Activated naive CD4-positive, alpha-beta T cell treated with anti-CD3 and anti-CD28 coated beads, Interleukin-2, amount 50 U/mL, for 72 hours (primary cell): ENCODE measurements at regions not wholly inside any gene's neighbourhood (a gene's known extent, or its start where the extent isn't known, plus 50 kb on each side); places are given as distances from the start of the nearest gene placed in this dataset.
"Not testable (repeated sequence)": the region's sequence is repeated elsewhere in the genome, so short reads cannot be mapped to it uniquely, and the experiment has no call there.

ENCODE experiments used
- ATAC-seq, 2 donors: fragments of 150-1000 bp; cut with Tn5 transposase; 2 replicates each; pipeline ENCODE4 v1.10.0; 2021; ENCODE audit warnings: mild to moderate bottlenecking in 2 of 2, moderate library complexity in 2 of 2
- DNase-seq, 2 donors: peaks; one replicate each; pipeline ENCODE4 v3.0.0; 2021 to 2022; ENCODE audit warnings: low spot score in 2 of 2
- H3K27ac Mint-ChIP-seq, 2 donors: one replicate each; pipeline ENCODE4 v1.8.0; 2022; ENCODE audit warnings: mild to moderate bottlenecking in 2 of 2, mixed read lengths in 2 of 2
- H3K36me3 Mint-ChIP-seq, 2 donors: one replicate each; pipeline ENCODE4 v1.8.0; 2022; ENCODE audit warnings: mixed read lengths in 2 of 2
- H3K9me3 Mint-ChIP-seq, 2 donors: one replicate each; pipeline ENCODE4 v1.8.0; 2022; ENCODE audit warnings: mixed read lengths in 2 of 2

DNA sequence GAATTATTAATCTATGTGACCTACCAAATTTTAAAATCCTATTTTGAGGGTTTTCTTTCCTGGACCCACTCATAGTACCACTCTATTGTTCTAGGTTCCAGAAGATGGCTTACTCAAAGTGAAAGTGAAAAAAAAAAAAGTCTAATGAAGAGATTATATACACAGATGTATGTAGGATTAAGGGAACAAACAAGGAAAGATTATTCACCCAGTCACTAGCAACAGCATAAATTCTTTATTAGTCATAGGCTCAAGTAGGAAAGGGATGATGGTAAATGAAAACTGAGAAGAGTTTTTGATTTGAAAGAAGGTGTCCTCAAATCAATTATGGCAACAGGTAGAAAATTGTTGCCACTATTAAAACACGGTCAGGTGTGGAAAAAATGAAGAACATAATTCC is 923.7 kb downstream of the TBC1D32 start:
- no peaks in the 10 kb centered on the region for H3K36me3 Mint-ChIP-seq
- peaks cover 5% of the 10 kb centered on the region in 2 donors for H3K9me3 Mint-ChIP-seq
- DNase-seq (no peak), ATAC-seq (no peak)
- H3K27ac Mint-ChIP-seq = no peak overlapping the region

DNA sequence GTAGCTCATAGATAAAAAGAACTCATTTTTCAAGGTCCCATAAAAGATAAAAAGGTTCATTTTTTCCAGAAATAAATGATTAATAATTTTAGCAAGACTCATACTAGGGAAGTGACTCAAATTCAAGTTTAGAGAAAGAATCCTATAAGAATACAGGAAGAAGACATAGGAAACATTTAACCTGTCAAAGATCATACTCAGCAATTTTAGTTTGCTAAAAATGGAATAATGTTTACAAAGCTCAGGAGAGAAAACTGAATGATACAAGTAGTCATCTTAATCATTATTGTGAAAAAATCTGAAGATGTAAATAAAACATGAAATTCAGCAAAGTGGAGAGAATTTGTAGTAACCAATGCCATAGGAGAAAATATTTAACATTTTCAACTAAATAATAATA is 926.6 kb downstream of the TBC1D32 start:
- Mint-ChIP-seq H3K36me3 (no peaks in the 10 kb centered on the region), H3K27ac (no peak overlapping the region), H3K9me3 (peaks cover under 1 to 5% of the 10 kb centered on the region in 2 donors)
- DNase-seq (no peak), ATAC-seq (no peak)

DNA sequence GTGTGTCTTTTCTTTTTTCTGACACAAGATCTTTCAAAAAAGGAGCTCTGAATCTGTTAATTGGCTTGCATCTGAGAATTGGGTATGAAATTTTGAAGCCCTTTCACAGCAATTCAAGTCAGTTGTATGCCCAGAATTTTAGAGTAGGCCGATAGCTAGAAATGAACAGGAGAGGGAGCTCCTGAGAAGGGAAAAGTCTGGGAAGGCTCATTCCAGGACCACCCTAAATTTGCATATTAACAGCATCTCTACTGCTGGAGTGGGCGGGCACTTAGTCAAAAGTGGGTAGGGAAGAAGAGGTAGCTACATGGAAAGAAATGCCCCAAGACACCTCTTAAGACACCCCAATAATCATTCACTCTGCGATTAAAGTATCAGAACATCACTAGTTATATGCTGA is 928.3 kb downstream of the TBC1D32 start:
- Mint-ChIP-seq H3K27ac (no peak overlapping the region), H3K9me3 (peaks cover 0 to 9% of the 10 kb centered on the region in 2 donors), H3K36me3 (no peaks in the 10 kb centered on the region)
- DNase-seq = no peak
- ATAC-seq = no peak

DNA sequence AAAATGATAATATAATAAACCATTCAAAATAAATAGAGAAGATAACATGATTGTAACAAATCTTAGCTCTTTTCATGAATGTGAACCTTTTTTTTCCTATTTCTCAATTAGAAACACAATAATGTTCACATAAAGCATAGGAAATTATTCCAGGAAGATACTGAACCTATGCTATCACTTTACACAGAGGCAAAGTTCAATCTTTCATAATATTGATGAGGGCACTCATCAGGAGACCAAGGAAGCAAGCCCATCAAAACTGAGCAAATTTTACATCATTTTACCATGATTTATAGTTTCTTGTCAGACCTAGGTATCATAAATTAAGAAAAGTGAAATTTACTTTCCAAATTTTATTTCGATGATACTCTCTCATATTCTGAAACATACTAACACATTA is 938.5 kb downstream of the TBC1D32 start:
- H3K36me3 Mint-ChIP-seq = no peaks in the 10 kb centered on the region
- ATAC-seq (no peak), DNase-seq (no peak)
- H3K9me3 Mint-ChIP-seq = peaks cover 0 to 3% of the 10 kb centered on the region in 2 donors
- H3K27ac Mint-ChIP-seq = no peak overlapping the region

DNA sequence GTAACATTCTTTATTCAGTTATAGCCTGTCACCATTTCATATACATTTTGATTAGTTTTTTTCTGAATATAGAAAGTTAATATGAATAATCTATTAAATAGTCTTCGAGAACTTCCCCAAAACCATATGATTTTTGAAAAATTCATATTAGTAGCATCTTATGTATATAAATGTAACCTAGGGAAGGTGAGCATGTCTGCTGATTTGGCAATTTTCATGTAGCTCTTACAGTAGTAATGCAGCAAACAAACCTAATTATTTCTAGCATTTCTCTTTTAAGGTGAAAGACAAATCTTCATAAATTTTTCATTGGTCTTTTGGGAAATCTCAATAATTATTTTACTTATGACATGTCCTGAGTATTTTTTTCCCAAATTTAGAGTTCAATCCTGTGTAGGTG is 939.0 kb downstream of the TBC1D32 start:
- Mint-ChIP-seq H3K36me3 (no peaks in the 10 kb centered on the region), H3K9me3 (no peaks in the 10 kb centered on the region), H3K27ac (no peak overlapping the region)
- no peak for DNase-seq
- no peak for ATAC-seq

- ATAC-seq = no peak
- no peak for DNase-seq
- no peak overlapping the region for H3K27ac Mint-ChIP-seq
- H3K36me3 Mint-ChIP-seq = no peaks in the 10 kb centered on the region
- no peaks in the 10 kb centered on the region for H3K9me3 Mint-ChIP-seq
These were observed 941.3 kb downstream of the TBC1D32 start for GRCh38 chr6:120392941-120393340.

DNA sequence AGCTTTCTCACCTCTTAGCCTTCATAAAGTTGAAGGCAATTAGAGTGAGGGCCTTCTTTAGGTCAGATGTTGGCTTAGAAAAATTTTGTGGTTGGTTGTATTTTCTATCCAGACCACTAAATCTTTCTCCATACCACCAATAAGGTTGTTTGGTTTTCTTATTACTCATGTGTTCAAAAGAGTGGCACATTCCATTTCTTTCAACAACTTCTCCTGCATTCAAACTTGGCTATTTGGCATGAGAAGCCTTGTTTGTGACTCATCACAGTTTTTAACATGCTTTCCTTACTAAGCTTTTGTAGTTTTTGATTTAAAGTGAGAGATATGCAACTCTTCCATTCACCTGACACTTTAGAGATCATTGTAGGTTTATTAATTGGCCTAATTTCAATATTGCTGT is 949.6 kb downstream of the TBC1D32 start:
- no peak overlapping the region for H3K27ac Mint-ChIP-seq
- no peaks in the 10 kb centered on the region for H3K36me3 Mint-ChIP-seq
- H3K9me3 Mint-ChIP-seq = no peaks in the 10 kb centered on the region
- ATAC-seq = no peak
- DNase-seq = no peak

DNA sequence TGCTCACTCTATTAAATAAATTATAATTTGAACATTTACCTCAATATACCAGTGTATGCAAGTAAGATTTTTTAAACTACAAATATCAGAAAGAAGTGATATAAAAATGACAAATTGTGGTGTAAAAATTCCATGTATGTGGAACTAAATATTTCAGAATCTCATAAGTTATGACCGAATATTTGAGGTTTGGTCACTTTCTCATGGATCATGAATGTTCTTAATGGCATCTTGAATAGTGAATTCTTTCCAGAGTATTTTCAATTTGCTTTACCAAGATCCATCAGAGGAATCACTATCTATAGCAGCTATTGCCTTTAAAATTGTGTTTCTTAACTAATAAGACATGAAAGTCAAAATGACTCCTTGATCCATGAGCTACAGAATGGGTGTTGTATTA is 950.6 kb downstream of the TBC1D32 start:
- ATAC-seq = no peak
- H3K9me3 Mint-ChIP-seq = no peaks in the 10 kb centered on the region
- no peaks in the 10 kb centered on the region for H3K36me3 Mint-ChIP-seq

GRCh38 chr6:120378582-120379220 is 955.6 kb downstream of the TBC1D32 start:
- no peaks in the 10 kb centered on the region for H3K36me3 Mint-ChIP-seq
- ATAC-seq = no peak
- H3K9me3 Mint-ChIP-seq = no peaks in the 10 kb centered on the region
- no peak for DNase-seq
- H3K27ac Mint-ChIP-seq = peak overlapping the region in 1 of 2 donors; percentile 45

More for the DNA sequence above, 950.6 kb downstream of the TBC1D32 start:
- no peak overlapping the region for H3K27ac Mint-ChIP-seq
- DNase-seq = no peak

DNA sequence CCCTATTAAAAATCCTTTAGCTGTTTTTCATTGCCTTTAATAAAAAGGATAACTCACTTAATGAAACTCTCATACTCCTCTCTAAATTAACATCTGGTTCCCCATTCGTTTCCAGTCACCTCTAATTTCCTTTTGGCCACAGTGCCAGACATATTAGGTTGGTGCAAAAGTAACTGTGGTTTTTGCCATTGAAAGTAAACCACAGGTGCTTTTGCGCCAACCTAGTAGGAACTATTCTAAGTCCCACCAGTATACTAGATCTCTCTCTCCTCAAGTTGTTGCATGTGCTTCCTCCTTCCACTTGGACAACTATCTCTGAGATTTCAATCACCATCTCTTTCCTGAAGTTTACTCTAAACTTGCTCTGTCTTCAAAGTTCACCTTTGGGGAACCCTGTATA is 961.1 kb downstream of the TBC1D32 start:
- peaks cover 3 to 5% of the 10 kb centered on the region in 2 donors for H3K9me3 Mint-ChIP-seq
- H3K27ac Mint-ChIP-seq = no peak overlapping the region
- ATAC-seq (no peak), DNase-seq (no peak)
- no peaks in the 10 kb centered on the region for H3K36me3 Mint-ChIP-seq

GRCh38 chr6:120363429-120363828 is 970.9 kb downstream of the TBC1D32 start:
- DNase-seq (no peak), ATAC-seq (no peak)

GRCh38 chr6:120358535-120358934 is 975.7 kb downstream of the TBC1D32 start:
- Mint-ChIP-seq H3K36me3 (peaks cover 5 to 16% of the 10 kb centered on the region in 2 donors), H3K9me3 (peaks cover 14 to 18% of the 10 kb centered on the region in 2 donors)
- ATAC-seq, H3K27ac Mint-ChIP-seq, DNase-seq: not testable (repeated sequence)

More at GRCh38 chr6:120363429-120363828, 970.9 kb downstream of the TBC1D32 start:
- peaks cover 5 to 12% of the 10 kb centered on the region in 2 donors for H3K36me3 Mint-ChIP-seq
- no peak overlapping the region for H3K27ac Mint-ChIP-seq
- peaks cover 10 to 22% of the 10 kb centered on the region in 2 donors for H3K9me3 Mint-ChIP-seq

- DNase-seq (no peak), ATAC-seq (no peak)
- Mint-ChIP-seq H3K36me3 (peaks cover 5 to 16% of the 10 kb centered on the region in 2 donors), H3K27ac (no peak overlapping the region), H3K9me3 (peaks cover 14 to 18% of the 10 kb centered on the region in 2 donors)
These were observed 976.8 kb downstream of the TBC1D32 start for GRCh38 chr6:120357447-120357846.

- Mint-ChIP-seq H3K9me3 (peaks cover 14 to 21% of the 10 kb centered on the region in 2 donors), H3K27ac (no peak overlapping the region), H3K36me3 (peaks cover 5 to 16% of the 10 kb centered on the region in 2 donors)
- ATAC-seq = no peak
- no peak for DNase-seq
These were observed 978.5 kb downstream of the TBC1D32 start for GRCh38 chr6:120355822-120356221.

DNA sequence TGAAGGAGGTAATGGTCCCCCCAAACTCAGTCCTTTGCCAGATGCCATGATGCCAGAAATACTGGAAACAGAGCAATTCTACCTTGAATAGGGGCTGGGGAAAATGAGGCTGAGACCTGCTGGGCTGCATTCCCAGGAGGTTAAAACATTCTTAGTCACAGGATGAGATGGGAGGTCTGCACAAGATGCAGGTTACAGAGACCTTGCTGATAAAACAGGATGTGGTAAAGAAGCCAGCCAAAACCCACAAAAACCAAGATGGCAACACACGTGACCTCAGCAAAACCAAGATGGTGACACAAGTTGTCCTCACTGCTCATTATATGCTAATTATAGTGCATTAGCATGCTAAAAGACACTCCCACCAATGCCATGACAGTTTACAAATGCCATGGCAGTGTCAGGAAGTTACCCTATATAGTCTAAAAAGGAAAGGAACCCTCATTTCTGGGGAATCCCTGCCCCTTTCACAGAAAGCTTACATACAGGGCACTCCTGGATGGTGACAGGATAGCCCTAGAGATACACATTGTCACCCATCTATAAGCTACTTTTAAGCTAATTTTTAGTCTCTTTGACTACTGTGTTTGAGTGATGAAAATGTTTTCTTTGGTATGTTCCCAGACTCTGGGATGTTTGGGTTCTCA is 979.7 kb downstream of the TBC1D32 start:
- Mint-ChIP-seq H3K9me3 (peaks cover 10 to 16% of the 10 kb centered on the region in 2 donors), H3K36me3 (peaks cover 5 to 12% of the 10 kb centered on the region in 2 donors), H3K27ac (no peak overlapping the region)
- peak in 1 of 2 donors; percentile 18 for ATAC-seq
- DNase-seq = no peak

DNA sequence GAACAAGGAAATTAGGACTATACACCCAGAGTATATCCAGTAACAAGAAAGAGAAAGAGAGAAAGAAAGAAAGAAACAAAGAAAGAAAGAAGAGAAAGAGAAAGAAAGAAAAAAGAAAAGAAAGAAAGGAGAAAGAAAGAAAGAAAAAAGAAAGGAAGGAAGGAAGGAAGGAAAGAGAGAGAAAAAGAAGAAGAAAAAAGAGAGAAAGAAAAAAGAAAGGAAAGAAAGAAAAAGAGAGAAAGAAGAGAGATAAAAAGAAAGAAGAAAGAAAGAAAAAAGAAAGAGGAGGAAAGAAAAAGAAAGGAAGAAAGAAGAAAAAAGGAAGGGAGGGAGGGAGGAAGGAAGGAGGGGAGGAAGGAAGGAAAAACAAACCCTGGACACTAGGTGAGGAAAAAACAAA is 981.8 kb downstream of the TBC1D32 start:
- ATAC-seq = no peak
- Mint-ChIP-seq H3K9me3 (peaks cover 0 to 7% of the 10 kb centered on the region in 2 donors), H3K27ac (no peak overlapping the region), H3K36me3 (peaks cover 0 to under 1% of the 10 kb centered on the region in 2 donors)
- DNase-seq = no peak

DNA sequence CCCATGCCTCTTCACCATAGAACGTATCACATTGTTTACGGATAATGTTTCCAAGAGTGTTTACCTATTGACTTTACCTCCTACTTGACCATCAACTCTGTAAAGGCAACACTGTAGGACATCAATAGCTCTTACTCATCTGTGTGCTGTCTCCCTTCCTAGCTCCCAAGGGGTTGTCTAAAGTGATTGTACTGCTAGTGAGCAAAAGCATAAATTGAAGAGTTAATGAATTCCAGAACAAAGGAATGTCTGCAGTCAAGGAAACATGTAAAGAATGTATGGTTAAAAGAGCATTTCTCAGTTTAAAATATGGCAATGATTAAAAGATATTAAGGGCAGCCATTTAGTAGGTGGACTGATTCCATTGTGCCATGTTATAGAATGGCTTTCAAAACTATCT is 985.4 kb downstream of the TBC1D32 start:
- Mint-ChIP-seq H3K27ac (no peak overlapping the region), H3K36me3 (no peaks in the 10 kb centered on the region), H3K9me3 (peaks cover 0 to 7% of the 10 kb centered on the region in 2 donors)
- no peak for ATAC-seq
- DNase-seq = no peak

- Mint-ChIP-seq H3K36me3 (no peaks in the 10 kb centered on the region), H3K27ac (no peak overlapping the region), H3K9me3 (peaks cover 0 to 4% of the 10 kb centered on the region in 2 donors)
- DNase-seq (no peak), ATAC-seq (no peak)
These were observed 979.0 kb upstream of the MAN1A1 start for GRCh38 chr6:120328521-120328920.
